ENCODE measurements at regions not wholly inside any gene's neighbourhood (a gene's known extent, or its start where the extent isn't known, plus 50 kb on each side); places are given as distances from the start of the nearest gene placed in this dataset.

GRCh38 chr12:89156340-89156739 is 196.0 kb downstream of the DUSP6 start:
- DNase-seq, result no peak
- no peaks in the 10 kb centered on the region for H3K4me1 ChIP-seq
- H3K9me3 ChIP-seq, result no peaks in the 10 kb centered on the region
- no peak overlapping the region for H3K4me3 ChIP-seq
- TF ChIP-seq CTCF (IDR thresholded peaks at IDR 0.05), result no peak
- no peak for TF ChIP-seq POLR2A (IDR thresholded peaks at IDR 0.05)
- intact Hi-C loops (cut with DNase I; ENCODE audit: low total_unique reads), result no loop called here
- no peak overlapping the region for H3K27ac ChIP-seq
- H3K27me3 ChIP-seq, result no peaks in the 10 kb centered on the region
- WGBS, 2 donors, result 37 to 63% methylated on average over 1 of the region's 1 CpG
- H3K36me3 ChIP-seq (ENCODE audit: low read depth, missing control alignments), result no peaks in the 10 kb centered on the region

- no peaks in the 10 kb centered on the region for H3K36me3 ChIP-seq (ENCODE audit: low read depth, missing control alignments)
- H3K27ac ChIP-seq, result no peak overlapping the region
- no peaks in the 10 kb centered on the region for H3K9me3 ChIP-seq
- H3K27me3 ChIP-seq, result no peaks in the 10 kb centered on the region
- H3K4me3 ChIP-seq, result no peak overlapping the region
- intact Hi-C loops (cut with DNase I; ENCODE audit: low total_unique reads), result no loop called here
- H3K4me1 ChIP-seq, result no peaks in the 10 kb centered on the region
- no peak for DNase-seq
- TF ChIP-seq CTCF (IDR thresholded peaks at IDR 0.05) (no peak), POLR2A (IDR thresholded peaks at IDR 0.05) (no peak)
Observed at GRCh38 chr12:89155826-89156225, 196.5 kb downstream of the DUSP6 start.

- intact Hi-C loops (cut with DNase I; ENCODE audit: low total_unique reads), result no loop called here
- H3K4me1 ChIP-seq, result no peaks in the 10 kb centered on the region
- H3K9me3 ChIP-seq, result no peaks in the 10 kb centered on the region
- WGBS, 2 donors, result 88 to 91% methylated on average over 4 of the region's 4 CpGs
- DNase-seq, result no peak
- no peak for TF ChIP-seq POLR2A (IDR thresholded peaks at IDR 0.05)
- no peak for TF ChIP-seq CTCF (IDR thresholded peaks at IDR 0.05)
- H3K4me3 ChIP-seq, result no peak overlapping the region
- no peaks in the 10 kb centered on the region for H3K36me3 ChIP-seq (ENCODE audit: low read depth, missing control alignments)
- no peaks in the 10 kb centered on the region for H3K27me3 ChIP-seq
- no peak overlapping the region for H3K27ac ChIP-seq
Observed at GRCh38 chr12:89154743-89155499, 197.4 kb downstream of the DUSP6 start.

GRCh38 chr12:89153341-89153740 is 199.0 kb downstream of the DUSP6 start:
- no peaks in the 10 kb centered on the region for H3K4me1 ChIP-seq

More at GRCh38 chr12:89153341-89153740, 199.0 kb downstream of the DUSP6 start:
- H3K4me3 ChIP-seq, result no peak overlapping the region
- intact Hi-C loops (cut with DNase I; ENCODE audit: low total_unique reads), result no loop called here
- no peak overlapping the region for H3K27ac ChIP-seq
- H3K9me3 ChIP-seq, result no peaks in the 10 kb centered on the region
- DNase-seq, result no peak
- H3K27me3 ChIP-seq, result no peaks in the 10 kb centered on the region
- TF ChIP-seq CTCF (IDR thresholded peaks at IDR 0.05) (no peak), POLR2A (IDR thresholded peaks at IDR 0.05) (no peak)
- no peaks in the 10 kb centered on the region for H3K36me3 ChIP-seq (ENCODE audit: low read depth, missing control alignments)
